ENCODE measurements at regions not wholly inside any gene's neighbourhood (a gene's known extent, or its start where the extent isn't known, plus 50 kb on each side); places are given as distances from the start of the nearest gene placed in this dataset.
"Not testable (repeated sequence)": the region's sequence is repeated elsewhere in the genome, so short reads cannot be mapped to it uniquely, and the experiment has no call there.

GRCh38 chr12:75657354-75657753 lies 145.9 kb upstream of the KRR1 start:
- H3K9ac ChIP-seq (ENCODE audit: low read length in 2 of 2); H3K27ac ChIP-seq (ENCODE audit: low read length); H3K9me3 ChIP-seq (ENCODE audit: control insufficient read depth in 2 of 2, low read length in 2 of 2); H3K36me3 ChIP-seq (ENCODE audit: control insufficient read depth in 2 of 2, insufficient read depth in 2 of 2, low read length in 2 of 2); H3K4me1 ChIP-seq (ENCODE audit: control insufficient read depth, insufficient read depth, low read length); H3K4me3 ChIP-seq (ENCODE audit: low read length in 2 of 2); H3K27me3 ChIP-seq (ENCODE audit: control insufficient read depth in 1 of 2, insufficient read depth in 2 of 2, low read length in 2 of 2): not testable (repeated sequence)

DNA sequence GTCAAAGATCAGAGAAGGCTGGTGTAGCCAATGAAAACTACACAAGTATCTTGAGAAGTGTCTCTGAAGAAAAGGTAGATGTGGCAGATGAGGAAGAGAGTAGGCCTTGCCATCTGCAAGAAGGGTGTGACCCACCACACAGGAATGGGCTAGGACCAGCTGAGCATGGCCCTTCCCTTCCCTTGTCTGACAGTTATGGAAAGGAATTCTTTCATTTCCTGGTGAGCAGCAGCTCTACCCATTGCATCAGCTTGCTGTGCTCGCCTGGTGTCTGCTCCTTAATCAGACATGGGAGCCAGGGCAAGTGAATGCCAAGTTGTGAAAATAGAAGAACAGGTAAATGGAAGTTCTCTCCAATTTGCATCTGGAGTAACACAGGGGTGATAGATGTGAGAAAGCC lies 145.2 kb upstream of the KRR1 start:
- Histone ChIP-seq H3K27me3 (ENCODE audit: control insufficient read depth in 1 of 2, insufficient read depth in 2 of 2, low read length in 2 of 2) (no peaks in the 10 kb centered on the region), H3K4me3 (ENCODE audit: low read length in 2 of 2) (no peak overlapping the region), H3K9me3 (ENCODE audit: control insufficient read depth in 2 of 2, low read length in 2 of 2) (no peaks in the 10 kb centered on the region), H3K9ac (ENCODE audit: low read length in 2 of 2) (no peak overlapping the region), H3K4me1 (ENCODE audit: control insufficient read depth, insufficient read depth, low read length) (no peaks in the 10 kb centered on the region), H3K36me3 (ENCODE audit: control insufficient read depth in 2 of 2, insufficient read depth in 2 of 2, low read length in 2 of 2) (no peaks in the 10 kb centered on the region), H3K27ac (ENCODE audit: low read length) (no peak overlapping the region)

DNA sequence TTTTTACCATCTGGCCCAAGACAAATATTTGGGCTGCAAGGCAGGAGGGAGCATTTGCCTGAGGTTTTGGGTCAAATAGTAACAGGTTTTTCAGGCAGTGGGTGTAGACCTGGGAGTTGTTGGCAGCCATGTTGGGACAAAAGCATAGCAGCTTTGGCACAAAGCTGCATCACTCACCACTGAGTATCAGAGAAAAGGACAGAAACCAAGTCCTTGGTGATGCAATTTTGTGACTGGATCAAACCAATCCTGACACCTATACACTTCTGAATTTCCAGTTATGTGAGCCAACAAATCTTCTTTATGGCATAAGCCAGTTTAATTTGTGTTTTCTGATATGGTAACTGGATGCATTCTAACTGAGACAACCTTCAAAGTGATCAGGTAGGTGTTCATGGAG lies 144.8 kb upstream of the KRR1 start:
- Histone ChIP-seq H3K36me3 (ENCODE audit: control insufficient read depth in 2 of 2, insufficient read depth in 2 of 2, low read length in 2 of 2) (no peaks in the 10 kb centered on the region), H3K27me3 (ENCODE audit: control insufficient read depth in 1 of 2, insufficient read depth in 2 of 2, low read length in 2 of 2) (no peaks in the 10 kb centered on the region), H3K4me1 (ENCODE audit: control insufficient read depth, insufficient read depth, low read length) (no peaks in the 10 kb centered on the region), H3K27ac (ENCODE audit: low read length) (no peak overlapping the region), H3K4me3 (ENCODE audit: low read length in 2 of 2) (no peak overlapping the region), H3K9ac (ENCODE audit: low read length in 2 of 2) (no peak overlapping the region), H3K9me3 (ENCODE audit: control insufficient read depth in 2 of 2, low read length in 2 of 2) (no peaks in the 10 kb centered on the region)

DNA sequence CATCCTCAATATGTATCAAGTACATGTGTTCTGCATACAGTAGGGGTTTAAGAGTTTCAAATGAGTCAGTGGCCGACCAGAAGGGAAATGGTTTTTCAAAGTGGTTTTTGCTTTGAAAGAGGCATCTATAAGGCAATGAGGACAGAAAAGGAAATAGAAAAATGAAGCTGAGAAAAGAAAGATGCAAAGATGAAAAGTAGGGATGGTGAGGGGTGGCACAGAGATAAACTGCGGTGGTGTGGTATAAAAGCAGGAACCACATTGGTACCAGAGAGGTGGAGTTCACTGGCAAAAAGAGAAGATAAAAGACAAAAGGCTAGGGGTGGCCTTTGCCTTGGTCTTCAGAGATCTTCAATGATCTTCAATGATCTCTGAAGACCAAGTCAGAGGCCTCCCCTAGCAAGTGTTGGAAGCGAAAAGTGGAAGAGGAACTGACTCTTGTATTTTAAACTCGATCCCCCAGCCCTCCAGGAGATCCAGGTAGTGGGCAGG lies 144.0 kb upstream of the KRR1 start:
- Histone ChIP-seq H3K27me3 (ENCODE audit: control insufficient read depth in 1 of 2, insufficient read depth in 2 of 2, low read length in 2 of 2) (no peaks in the 10 kb centered on the region), H3K4me3 (ENCODE audit: low read length in 2 of 2) (no peak overlapping the region), H3K27ac (ENCODE audit: low read length) (no peak overlapping the region)

GRCh38 chr12:75651342-75651695 lies 139.9 kb upstream of the KRR1 start:
- Histone ChIP-seq H3K36me3 (ENCODE audit: control insufficient read depth in 2 of 2, insufficient read depth in 2 of 2, low read length in 2 of 2) (no peaks in the 10 kb centered on the region), H3K27ac (ENCODE audit: low read length) (no peak overlapping the region), H3K9ac (ENCODE audit: low read length in 2 of 2) (no peak overlapping the region), H3K9me3 (ENCODE audit: control insufficient read depth in 2 of 2, low read length in 2 of 2) (no peaks in the 10 kb centered on the region), H3K4me3 (ENCODE audit: low read length in 2 of 2) (no peak overlapping the region), H3K4me1 (ENCODE audit: control insufficient read depth, insufficient read depth, low read length) (no peaks in the 10 kb centered on the region), H3K27me3 (ENCODE audit: control insufficient read depth in 1 of 2, insufficient read depth in 2 of 2, low read length in 2 of 2) (no peaks in the 10 kb centered on the region)

More for the DNA sequence above, 144.0 kb upstream of the KRR1 start:
- no peaks in the 10 kb centered on the region for H3K36me3 ChIP-seq (ENCODE audit: control insufficient read depth in 2 of 2, insufficient read depth in 2 of 2, low read length in 2 of 2)
- H3K9ac ChIP-seq (ENCODE audit: low read length in 2 of 2), result no peak overlapping the region
- no peaks in the 10 kb centered on the region for H3K4me1 ChIP-seq (ENCODE audit: control insufficient read depth, insufficient read depth, low read length)
- H3K9me3 ChIP-seq (ENCODE audit: control insufficient read depth in 2 of 2, low read length in 2 of 2), result no peaks in the 10 kb centered on the region

DNA sequence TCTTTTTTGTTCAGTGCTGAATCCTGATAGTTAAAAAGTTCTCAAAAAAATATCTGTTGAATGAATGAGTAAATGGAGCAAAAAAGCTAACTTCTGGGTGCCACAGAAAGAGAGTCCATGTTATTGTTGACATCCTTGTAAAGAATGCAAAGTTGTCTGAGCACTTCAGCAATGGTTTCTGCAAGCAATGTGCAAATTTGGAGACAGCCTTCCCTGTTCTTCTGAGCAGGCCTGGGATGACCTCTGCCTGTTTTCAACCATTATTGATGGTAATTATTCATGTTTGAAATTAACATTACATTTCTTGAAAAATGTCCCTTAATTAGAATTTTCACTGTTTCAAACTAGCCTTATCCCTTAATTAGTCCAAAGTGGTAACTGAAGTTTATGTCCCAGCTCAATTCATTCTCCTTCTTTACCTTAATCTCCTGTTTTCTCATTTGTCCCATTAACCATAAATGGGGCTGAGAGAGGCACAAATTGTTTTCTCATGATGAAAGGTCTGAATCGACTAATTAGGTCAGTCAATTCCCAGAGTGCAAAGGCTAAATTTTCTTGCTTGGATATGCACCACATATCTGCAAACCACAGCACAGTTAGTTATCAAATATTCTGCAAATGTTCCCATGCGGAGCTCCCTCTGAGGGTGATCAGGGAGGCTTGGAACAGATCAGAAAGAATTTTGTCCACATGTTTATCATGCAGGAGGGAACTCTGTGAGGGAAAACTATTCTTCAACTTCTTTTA lies 139.4 kb upstream of the KRR1 start:
- Histone ChIP-seq H3K36me3 (ENCODE audit: control insufficient read depth in 2 of 2, insufficient read depth in 2 of 2, low read length in 2 of 2) (no peaks in the 10 kb centered on the region), H3K4me3 (ENCODE audit: low read length in 2 of 2) (no peak overlapping the region), H3K9me3 (ENCODE audit: control insufficient read depth in 2 of 2, low read length in 2 of 2) (no peaks in the 10 kb centered on the region), H3K27me3 (ENCODE audit: control insufficient read depth in 1 of 2, insufficient read depth in 2 of 2, low read length in 2 of 2) (no peaks in the 10 kb centered on the region), H3K4me1 (ENCODE audit: control insufficient read depth, insufficient read depth, low read length) (no peaks in the 10 kb centered on the region), H3K27ac (ENCODE audit: low read length) (no peak overlapping the region), H3K9ac (ENCODE audit: low read length in 2 of 2) (no peak overlapping the region)

- Histone ChIP-seq H3K9ac (ENCODE audit: low read length in 2 of 2) (no peak overlapping the region), H3K9me3 (ENCODE audit: control insufficient read depth in 2 of 2, low read length in 2 of 2) (no peaks in the 10 kb centered on the region), H3K27me3 (ENCODE audit: control insufficient read depth in 1 of 2, insufficient read depth in 2 of 2, low read length in 2 of 2) (no peaks in the 10 kb centered on the region), H3K27ac (ENCODE audit: low read length) (no peak overlapping the region), H3K4me1 (ENCODE audit: control insufficient read depth, insufficient read depth, low read length) (no peaks in the 10 kb centered on the region), H3K36me3 (ENCODE audit: control insufficient read depth in 2 of 2, insufficient read depth in 2 of 2, low read length in 2 of 2) (no peaks in the 10 kb centered on the region), H3K4me3 (ENCODE audit: low read length in 2 of 2) (no peak overlapping the region)
Observed at GRCh38 chr12:75650100-75650499, 138.7 kb upstream of the KRR1 start.

- Histone ChIP-seq H3K27ac (ENCODE audit: low read length) (no peak overlapping the region), H3K4me3 (ENCODE audit: low read length in 2 of 2) (no peak overlapping the region), H3K36me3 (ENCODE audit: control insufficient read depth in 2 of 2, insufficient read depth in 2 of 2, low read length in 2 of 2) (no peaks in the 10 kb centered on the region), H3K27me3 (ENCODE audit: control insufficient read depth in 1 of 2, insufficient read depth in 2 of 2, low read length in 2 of 2) (no peaks in the 10 kb centered on the region), H3K9ac (ENCODE audit: low read length in 2 of 2) (no peak overlapping the region), H3K4me1 (ENCODE audit: control insufficient read depth, insufficient read depth, low read length) (no peaks in the 10 kb centered on the region), H3K9me3 (ENCODE audit: control insufficient read depth in 2 of 2, low read length in 2 of 2) (no peaks in the 10 kb centered on the region)
Observed at GRCh38 chr12:75648856-75649255, 137.4 kb upstream of the KRR1 start.

DNA sequence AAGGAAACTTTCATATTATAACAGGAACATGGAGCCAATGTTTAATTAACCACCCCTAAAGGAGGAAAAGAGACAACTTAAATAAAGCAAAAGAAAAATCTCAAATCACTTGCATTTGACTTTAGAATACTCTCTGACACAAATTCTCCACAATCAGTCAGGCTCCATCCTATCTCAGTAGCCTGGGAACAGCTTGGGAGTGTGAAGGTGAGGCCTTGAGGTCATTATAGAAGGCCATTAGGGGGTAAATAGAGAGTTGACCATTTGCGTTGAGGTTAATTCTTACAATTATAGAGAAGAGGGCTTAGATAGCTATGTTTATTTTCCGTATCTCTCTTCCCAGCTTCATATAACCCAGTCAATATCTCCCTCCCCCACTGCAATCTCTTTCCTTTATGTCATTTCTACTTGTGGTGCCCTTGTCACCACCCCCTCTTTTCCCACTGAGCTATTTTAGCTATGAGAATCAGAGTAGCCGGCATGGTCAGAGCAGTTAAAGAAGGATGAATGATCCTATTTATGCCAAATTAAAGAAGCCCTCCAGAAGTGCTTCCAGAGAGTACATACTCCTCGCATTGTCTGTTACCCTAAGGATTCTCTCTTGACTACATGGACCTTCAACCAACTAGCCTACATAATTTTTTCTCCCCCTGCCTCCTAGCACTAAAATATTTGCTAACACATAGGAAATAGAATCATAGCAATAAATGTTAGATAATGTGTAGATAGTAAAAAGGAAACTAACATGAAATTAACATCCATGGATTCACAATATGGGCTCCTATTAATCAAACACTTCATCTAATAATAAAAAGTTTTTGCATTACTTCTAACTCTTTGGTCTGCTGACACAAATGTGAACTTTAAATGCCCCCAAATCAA lies 135.2 kb upstream of the KRR1 start:
- no peaks in the 10 kb centered on the region for H3K4me1 ChIP-seq (ENCODE audit: control insufficient read depth, insufficient read depth, low read length)
- no peaks in the 10 kb centered on the region for H3K9me3 ChIP-seq (ENCODE audit: control insufficient read depth in 2 of 2, low read length in 2 of 2)
- no peak overlapping the region for H3K4me3 ChIP-seq (ENCODE audit: low read length in 2 of 2)
- H3K9ac ChIP-seq (ENCODE audit: low read length in 2 of 2), result no peak overlapping the region
- no peaks in the 10 kb centered on the region for H3K27me3 ChIP-seq (ENCODE audit: control insufficient read depth in 1 of 2, insufficient read depth in 2 of 2, low read length in 2 of 2)
- H3K27ac ChIP-seq (ENCODE audit: low read length), result no peak overlapping the region
- H3K36me3 ChIP-seq (ENCODE audit: control insufficient read depth in 2 of 2, insufficient read depth in 2 of 2, low read length in 2 of 2), result no peaks in the 10 kb centered on the region

DNA sequence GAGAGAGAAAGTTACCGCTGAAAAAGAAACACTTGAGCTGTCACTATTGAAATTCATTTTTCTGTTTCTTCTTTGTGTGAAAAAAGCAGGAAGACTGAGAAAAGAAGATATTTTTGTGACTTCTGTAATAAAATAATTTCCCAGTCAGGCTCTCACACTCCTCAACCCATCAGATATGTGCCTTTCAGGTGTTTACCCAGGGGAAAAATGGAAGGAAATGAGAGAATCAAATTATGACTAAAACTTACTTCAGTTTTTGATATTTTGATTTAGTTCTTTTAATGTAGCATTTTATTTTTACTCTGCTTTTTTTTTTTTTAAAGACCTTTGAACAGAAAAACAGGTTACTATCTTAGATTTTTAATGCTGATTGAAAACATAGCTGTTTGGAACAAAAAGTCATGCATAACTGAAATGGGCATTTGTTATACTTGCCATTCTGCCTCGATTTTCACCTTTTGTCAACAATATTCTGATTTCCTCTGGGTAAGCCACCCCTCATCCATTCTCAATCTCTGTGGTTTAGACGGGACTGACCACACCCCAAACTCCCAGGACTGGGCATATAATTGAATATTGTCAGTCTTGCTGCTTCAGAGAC lies 133.2 kb upstream of the KRR1 start:
- Histone ChIP-seq H3K9me3 (ENCODE audit: control insufficient read depth in 2 of 2, low read length in 2 of 2) (no peaks in the 10 kb centered on the region), H3K27me3 (ENCODE audit: control insufficient read depth in 1 of 2, insufficient read depth in 2 of 2, low read length in 2 of 2) (no peaks in the 10 kb centered on the region), H3K27ac (ENCODE audit: low read length) (no peak overlapping the region), H3K9ac (ENCODE audit: low read length in 2 of 2) (no peak overlapping the region), H3K4me1 (ENCODE audit: control insufficient read depth, insufficient read depth, low read length) (no peaks in the 10 kb centered on the region), H3K4me3 (ENCODE audit: low read length in 2 of 2) (no peak overlapping the region), H3K36me3 (ENCODE audit: control insufficient read depth in 2 of 2, insufficient read depth in 2 of 2, low read length in 2 of 2) (no peaks in the 10 kb centered on the region)
